ENCODE measurements at regions not wholly inside any gene's neighbourhood (a gene's known extent, or its start where the extent isn't known, plus 50 kb on each side); places are given as distances from the start of the nearest gene placed in this dataset.

DNA sequence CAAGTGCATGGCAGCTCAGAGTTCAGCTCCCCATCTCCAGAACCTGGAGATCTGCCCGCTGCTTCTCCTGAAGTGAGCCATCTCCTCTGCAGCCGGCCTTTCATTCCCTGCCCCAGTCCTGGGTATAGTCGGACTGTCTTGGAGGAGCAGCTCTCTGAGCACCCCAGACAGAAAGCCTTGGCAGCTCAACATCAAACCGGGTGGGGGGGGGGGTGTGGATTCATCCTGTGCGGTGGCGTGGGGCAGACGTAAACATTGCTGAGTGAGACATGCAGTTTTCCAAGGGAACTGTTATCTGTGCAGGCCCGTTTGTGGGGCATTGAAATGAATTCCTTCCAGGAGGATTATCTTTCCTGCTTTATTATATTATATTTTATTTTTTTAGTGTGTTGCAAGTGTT is 125.9 kb upstream of the MYCN start:
- no peak overlapping the region for H3K27ac ChIP-seq
- no peak for ATAC-seq
- no peaks in the 10 kb centered on the region for H3K9me3 ChIP-seq
- H3K36me3 ChIP-seq (replicated peaks in 1 of 2; ENCODE audit: insufficient read depth in 1 of 2, low read depth in 2 of 2), result no peaks in the 10 kb centered on the region
- H3K4me1 ChIP-seq, result no peaks in the 10 kb centered on the region
- intact Hi-C loops (cut with DNase I), result no loop called here
- no peak overlapping the region for H3K4me3 ChIP-seq
- TF ChIP-seq POLR2A (IDR thresholded peaks at IDR 0.05), result no peak
- TF ChIP-seq, protein P1, sequence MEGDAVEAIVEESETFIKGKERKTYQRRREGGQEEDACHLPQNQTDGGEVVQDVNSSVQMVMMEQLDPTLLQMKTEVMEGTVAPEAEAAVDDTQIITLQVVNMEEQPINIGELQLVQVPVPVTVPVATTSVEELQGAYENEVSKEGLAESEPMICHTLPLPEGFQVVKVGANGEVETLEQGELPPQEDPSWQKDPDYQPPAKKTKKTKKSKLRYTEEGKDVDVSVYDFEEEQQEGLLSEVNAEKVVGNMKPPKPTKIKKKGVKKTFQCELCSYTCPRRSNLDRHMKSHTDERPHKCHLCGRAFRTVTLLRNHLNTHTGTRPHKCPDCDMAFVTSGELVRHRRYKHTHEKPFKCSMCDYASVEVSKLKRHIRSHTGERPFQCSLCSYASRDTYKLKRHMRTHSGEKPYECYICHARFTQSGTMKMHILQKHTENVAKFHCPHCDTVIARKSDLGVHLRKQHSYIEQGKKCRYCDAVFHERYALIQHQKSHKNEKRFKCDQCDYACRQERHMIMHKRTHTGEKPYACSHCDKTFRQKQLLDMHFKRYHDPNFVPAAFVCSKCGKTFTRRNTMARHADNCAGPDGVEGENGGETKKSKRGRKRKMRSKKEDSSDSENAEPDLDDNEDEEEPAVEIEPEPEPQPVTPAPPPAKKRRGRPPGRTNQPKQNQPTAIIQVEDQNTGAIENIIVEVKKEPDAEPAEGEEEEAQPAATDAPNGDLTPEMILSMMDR (IDR thresholded peaks at IDR 0.05), result no peak
- H3K27me3 ChIP-seq, result no peaks in the 10 kb centered on the region
- DNase-seq, result no peak
- 55 to 56% methylated on average over 8 of the region's 8 CpGs for WGBS, 2 donors

DNA sequence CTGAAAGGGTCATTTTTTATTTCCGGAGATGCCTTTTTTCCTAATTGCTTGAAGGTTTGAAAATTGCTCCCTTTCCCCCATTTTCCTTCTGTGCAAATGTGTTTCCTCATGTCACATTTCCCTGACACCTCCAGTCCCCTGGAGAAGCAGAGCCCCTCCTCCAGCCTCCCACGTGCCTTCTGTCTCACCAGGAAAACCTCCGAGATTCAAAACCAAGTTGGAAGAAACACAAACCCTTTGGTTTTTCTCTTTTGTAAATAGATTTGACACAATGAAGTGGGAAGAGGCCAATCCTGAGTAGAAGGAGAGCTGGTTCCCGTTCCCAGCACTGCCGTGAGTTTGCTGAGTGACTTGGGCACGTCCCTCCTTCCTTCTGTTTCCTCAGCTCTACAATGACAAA is 125.4 kb upstream of the MYCN start:
- TF ChIP-seq, protein P1 (IDR thresholded peaks at IDR 0.05), result no peak
- no peak for TF ChIP-seq POLR2A (IDR thresholded peaks at IDR 0.05)
- Histone ChIP-seq H3K27ac (no peak overlapping the region), H3K27me3 (no peaks in the 10 kb centered on the region), H3K36me3 (replicated peaks in 1 of 2; ENCODE audit: insufficient read depth in 1 of 2, low read depth in 2 of 2) (no peaks in the 10 kb centered on the region), H3K9me3 (no peaks in the 10 kb centered on the region), H3K4me3 (no peak overlapping the region), H3K4me1 (no peaks in the 10 kb centered on the region)
- intact Hi-C loops (cut with DNase I), result no loop called here
- WGBS, 2 donors, result 21 to 45% methylated on average over 6 of the region's 6 CpGs
- ATAC-seq, result no peak
- DNase-seq, result no peak

DNA sequence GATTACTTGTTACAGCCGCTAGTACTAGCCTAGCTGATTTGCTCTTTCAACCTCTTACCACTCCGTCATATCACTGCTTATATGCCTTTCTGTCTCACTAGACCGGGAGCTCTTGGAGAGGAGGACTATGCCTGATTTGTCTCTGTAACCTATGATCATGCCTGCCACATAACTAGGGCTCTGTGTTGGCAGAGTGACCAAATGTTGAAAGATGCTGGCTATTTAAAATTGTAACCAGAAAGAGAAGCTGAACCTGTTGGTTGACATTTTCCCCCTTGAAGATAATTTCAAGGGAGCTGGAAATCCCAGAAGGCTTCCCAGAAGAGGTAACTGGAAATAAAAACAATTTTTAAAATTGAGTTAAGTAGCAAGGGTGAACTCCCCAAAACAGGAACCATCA is 124.1 kb upstream of the MYCN start:
- ATAC-seq (no peak), DNase-seq (no peak)
- Histone ChIP-seq H3K36me3 (replicated peaks in 1 of 2; ENCODE audit: insufficient read depth in 1 of 2, low read depth in 2 of 2) (no peaks in the 10 kb centered on the region), H3K4me1 (no peaks in the 10 kb centered on the region), H3K4me3 (no peak overlapping the region), H3K27ac (no peak overlapping the region), H3K9me3 (no peaks in the 10 kb centered on the region), H3K27me3 (no peaks in the 10 kb centered on the region)
- intact Hi-C loops (cut with DNase I), result no loop called here
- WGBS, 2 donors, result 73 to 90% methylated on average over 3 of the region's 3 CpGs
- TF ChIP-seq POLR2A (IDR thresholded peaks at IDR 0.05), result no peak
- TF ChIP-seq, protein P1 (IDR thresholded peaks at IDR 0.05), result no peak

DNA sequence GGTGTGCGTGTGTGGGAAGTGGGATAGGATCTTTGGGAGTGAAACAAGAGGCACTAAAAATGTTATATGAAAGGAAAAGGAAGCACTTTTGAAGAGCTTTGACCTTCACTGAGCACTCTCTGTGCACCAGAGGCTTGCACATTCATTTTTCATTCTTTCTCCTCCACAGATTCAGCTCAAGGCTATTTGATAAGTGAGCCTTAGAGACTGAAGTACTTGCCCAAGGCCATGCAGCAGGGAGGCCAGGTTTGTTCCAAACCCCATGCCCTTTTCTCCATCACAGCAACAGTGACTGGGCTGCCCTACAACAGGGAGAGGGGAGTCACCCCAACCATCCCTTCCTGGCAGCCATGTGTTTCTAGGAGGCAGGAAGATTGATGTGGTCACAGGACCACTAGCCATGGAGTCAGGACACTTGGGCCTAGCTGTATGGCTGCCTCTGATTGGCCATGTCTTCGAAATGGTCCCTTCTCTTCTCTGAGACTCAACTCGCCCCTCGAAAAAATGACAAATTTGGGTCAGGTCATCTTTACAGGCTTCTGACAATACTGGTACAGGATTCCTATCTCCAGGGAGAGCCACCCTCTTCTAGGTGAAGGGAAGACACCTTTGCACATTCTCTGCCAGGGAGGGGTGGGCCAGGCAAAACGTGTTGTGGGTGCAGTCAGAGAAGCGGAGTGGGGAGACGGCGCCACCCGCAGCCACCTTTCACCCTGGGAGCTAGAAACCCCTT is 123.5 kb upstream of the MYCN start:
- no peak for ATAC-seq
- DNase-seq, result no peak
- Histone ChIP-seq H3K27me3 (no peaks in the 10 kb centered on the region), H3K4me1 (no peaks in the 10 kb centered on the region), H3K4me3 (no peak overlapping the region), H3K36me3 (replicated peaks in 1 of 2; ENCODE audit: insufficient read depth in 1 of 2, low read depth in 2 of 2) (no peaks in the 10 kb centered on the region), H3K9me3 (no peaks in the 10 kb centered on the region), H3K27ac (no peak overlapping the region)
- WGBS, 2 donors, result 68 to 70% methylated on average over 9 of the region's 9 CpGs
- intact Hi-C loops (cut with DNase I), result no loop called here
- TF ChIP-seq POLR2A (IDR thresholded peaks at IDR 0.05), result no peak
- TF ChIP-seq, protein P1 (IDR thresholded peaks at IDR 0.05), result no peak

DNA sequence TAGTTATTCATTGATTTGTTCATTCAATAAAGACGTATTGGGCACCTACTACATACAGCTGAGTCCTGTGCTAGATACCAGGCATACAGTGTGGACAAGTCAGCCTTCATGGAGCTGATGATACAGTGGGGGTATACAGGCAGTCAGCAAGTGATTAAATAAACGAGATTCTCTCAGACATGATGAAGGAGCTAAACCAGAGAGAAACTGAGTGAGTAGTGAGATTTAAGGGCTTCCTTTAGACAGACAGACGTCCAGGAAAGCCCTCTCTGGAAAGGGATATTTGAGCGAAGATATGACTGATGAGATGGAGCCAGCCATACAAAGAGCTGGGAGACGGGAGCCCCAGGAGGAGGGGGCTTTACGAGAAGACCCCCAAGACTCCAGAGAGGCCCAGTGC is 122.6 kb upstream of the MYCN start:
- H3K4me1 ChIP-seq, result no peaks in the 10 kb centered on the region
- no peaks in the 10 kb centered on the region for H3K27me3 ChIP-seq
- no peak for DNase-seq
- no peaks in the 10 kb centered on the region for H3K36me3 ChIP-seq (replicated peaks in 1 of 2; ENCODE audit: insufficient read depth in 1 of 2, low read depth in 2 of 2)
- intact Hi-C loops (cut with DNase I), result no loop called here
- no peak for ATAC-seq
- no peak overlapping the region for H3K4me3 ChIP-seq
- WGBS, 2 donors, result 38 to 54% methylated on average over 6 of the region's 6 CpGs
- no peaks in the 10 kb centered on the region for H3K9me3 ChIP-seq
- TF ChIP-seq POLR2A (IDR thresholded peaks at IDR 0.05), result no peak
- TF ChIP-seq, protein P1 (IDR thresholded peaks at IDR 0.05), result no peak
- no peak overlapping the region for H3K27ac ChIP-seq

Data from body of pancreas (tissue), 4 donors.